Esophagus squamous epithelium (tissue), 5 donors: ENCODE measurements at regions not wholly inside any gene's neighbourhood (a gene's known extent, or its start where the extent isn't known, plus 50 kb on each side); places are given as distances from the start of the nearest gene placed in this dataset.

Source experiments
- DNase-seq: peaks from one replicate; lab custom pipeline; 2025; lab: John Stamatoyannopoulos, UW
- H3K27ac ChIP-seq, 4 donors: fragments of 200-600 bp; sonication (generic); one replicate each; pipeline ENCODE4 v1.5.1; 2016 to 2019; ENCODE audit warnings: mild to moderate bottlenecking in 1 of 4
- H3K27me3 ChIP-seq, 4 donors: fragments of 200-600 bp; sonication (generic); 1 replicate in 3 of 4; 2 replicates in 1 of 4; pipeline versions ENCODE4 v1.5.1 to v1.6.0; 2017 to 2021; ENCODE audit warnings: antibody characterized with exemption in 1 of 4
- H3K36me3 ChIP-seq, 3 donors: fragments of 200-600 bp; sonication (generic); one replicate each; pipeline ENCODE4 v1.5.1; 2016 to 2019
- H3K4me1 ChIP-seq, 3 donors: fragments of 200-600 bp; sonication (generic); one replicate each; pipeline ENCODE4 v1.5.1; 2017 to 2019
- H3K4me3 ChIP-seq, 4 donors: fragments of 200-600 bp; sonication (generic); 1 replicate in 3 of 4; 2 replicates in 1 of 4; pipeline ENCODE4 v1.5.1; 2016 to 2019; ENCODE audit warnings: mild to moderate bottlenecking in 2 of 4, moderate library complexity in 1 of 4
- H3K9me3 ChIP-seq, 3 donors: fragments of 200-600 bp; sonication (generic); one replicate each; pipeline ENCODE4 v1.5.1; 2016 to 2019
- POLR2A ChIP-seq, 4 donors: fragments of 450-650 bp; IDR thresholded peaks; one replicate each; pipeline ENCODE4 v1.6.1; 2017; ENCODE audit warnings: antibody characterized with exemption in 4 of 4, mild to moderate bottlenecking in 4 of 4, moderate library complexity in 3 of 4
- WGBS, 2 donors: methylation state at CpG; one replicate each; pipeline ENCODE4 v1.1.5; 2018; 5-methylcytosine and 5-hydroxymethylcytosine counted together
- intact Hi-C: fragments of 100-400 bp; cut with DNase I; formaldehyde crosslinking; loops from one replicate; pipeline ENCODE4 v1.15.0; 2022
- TF ChIP-seq, protein P1 (sequence below), 6 experiments: fragments of 450-650 bp in 4 of 6; fragments of 200-600 bp in 2 of 6; sonication (generic) in 2 of 6; IDR thresholded peaks; one replicate each; pipeline ENCODE4 v1.5.1; 2016 to 2019; ENCODE audit warnings: antibody characterized with exemption in 6 of 6, mild to moderate bottlenecking in 4 of 6, moderate library complexity in 4 of 6
- donor health status: DM: yes; HTN: yes; CAD: no.

GRCh38 chr1:60345049-60345448 is 271.5 kb upstream of the C1orf87 start:
- WGBS, 2 donors: 57% methylated on average over 4 of the region's 4 CpGs
- no peak overlapping the region for H3K27ac ChIP-seq
- no peaks in the 10 kb centered on the region for H3K9me3 ChIP-seq
- intact Hi-C loops: no loop called here
- TF ChIP-seq, protein P1, sequence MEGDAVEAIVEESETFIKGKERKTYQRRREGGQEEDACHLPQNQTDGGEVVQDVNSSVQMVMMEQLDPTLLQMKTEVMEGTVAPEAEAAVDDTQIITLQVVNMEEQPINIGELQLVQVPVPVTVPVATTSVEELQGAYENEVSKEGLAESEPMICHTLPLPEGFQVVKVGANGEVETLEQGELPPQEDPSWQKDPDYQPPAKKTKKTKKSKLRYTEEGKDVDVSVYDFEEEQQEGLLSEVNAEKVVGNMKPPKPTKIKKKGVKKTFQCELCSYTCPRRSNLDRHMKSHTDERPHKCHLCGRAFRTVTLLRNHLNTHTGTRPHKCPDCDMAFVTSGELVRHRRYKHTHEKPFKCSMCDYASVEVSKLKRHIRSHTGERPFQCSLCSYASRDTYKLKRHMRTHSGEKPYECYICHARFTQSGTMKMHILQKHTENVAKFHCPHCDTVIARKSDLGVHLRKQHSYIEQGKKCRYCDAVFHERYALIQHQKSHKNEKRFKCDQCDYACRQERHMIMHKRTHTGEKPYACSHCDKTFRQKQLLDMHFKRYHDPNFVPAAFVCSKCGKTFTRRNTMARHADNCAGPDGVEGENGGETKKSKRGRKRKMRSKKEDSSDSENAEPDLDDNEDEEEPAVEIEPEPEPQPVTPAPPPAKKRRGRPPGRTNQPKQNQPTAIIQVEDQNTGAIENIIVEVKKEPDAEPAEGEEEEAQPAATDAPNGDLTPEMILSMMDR (IDR thresholded peaks at IDR 0.05): no peak
- TF ChIP-seq POLR2A (IDR thresholded peaks at IDR 0.05): no peak
- no peaks in the 10 kb centered on the region for H3K4me1 ChIP-seq
- peaks cover 0 to 25% (median 0%) of the 10 kb centered on the region in 4 donors for H3K27me3 ChIP-seq
- no peak for DNase-seq
- H3K4me3 ChIP-seq: no peak overlapping the region
- H3K36me3 ChIP-seq: no peaks in the 10 kb centered on the region

- Histone ChIP-seq H3K27me3 (peaks cover 0 to 38% (median 0%) of the 10 kb centered on the region in 4 donors), H3K36me3 (no peaks in the 10 kb centered on the region), H3K27ac (no peak overlapping the region), H3K4me3 (no peak overlapping the region), H3K9me3 (no peaks in the 10 kb centered on the region), H3K4me1 (no peaks in the 10 kb centered on the region)
- TF ChIP-seq, protein P1 (IDR thresholded peaks at IDR 0.05): no peak
- no peak for TF ChIP-seq POLR2A (IDR thresholded peaks at IDR 0.05)
- DNase-seq: no peak
- 85 to 86% methylated on average over 2 of the region's 2 CpGs for WGBS, 2 donors
- intact Hi-C loops: no loop called here
These were observed 270.2 kb upstream of the C1orf87 start for GRCh38 chr1:60343736-60344135.

DNA sequence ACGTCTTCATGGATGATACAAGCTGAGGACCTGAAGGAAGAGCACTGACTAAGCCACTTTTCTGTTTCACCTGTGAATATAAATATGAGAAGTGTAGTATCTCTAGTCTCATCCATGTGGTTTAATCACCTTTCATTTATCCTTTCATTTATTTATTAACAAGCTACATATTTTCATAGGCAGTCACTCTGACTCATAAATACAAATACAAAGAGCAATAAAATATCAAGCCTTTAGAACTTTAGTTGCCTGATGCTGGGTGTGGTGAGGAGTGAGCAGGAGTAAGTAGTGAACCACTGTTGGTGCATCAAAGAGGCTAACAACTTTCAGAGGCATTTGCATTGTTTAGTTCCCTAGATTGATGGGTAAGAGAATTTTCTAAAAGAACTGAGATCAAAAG is 269.0 kb upstream of the C1orf87 start:
- no peak overlapping the region for H3K27ac ChIP-seq
- no peak overlapping the region for H3K4me3 ChIP-seq
- H3K9me3 ChIP-seq: no peaks in the 10 kb centered on the region
- DNase-seq: no peak
- H3K27me3 ChIP-seq: peaks cover 0 to 47% (median 0%) of the 10 kb centered on the region in 4 donors
- no peak for TF ChIP-seq POLR2A (IDR thresholded peaks at IDR 0.05)
- TF ChIP-seq, protein P1 (IDR thresholded peaks at IDR 0.05): no peak
- 50 to 67% methylated on average over 1 of the region's 1 CpG for WGBS, 2 donors
- no peaks in the 10 kb centered on the region for H3K36me3 ChIP-seq
- H3K4me1 ChIP-seq: no peaks in the 10 kb centered on the region
- intact Hi-C loops: no loop called here

DNA sequence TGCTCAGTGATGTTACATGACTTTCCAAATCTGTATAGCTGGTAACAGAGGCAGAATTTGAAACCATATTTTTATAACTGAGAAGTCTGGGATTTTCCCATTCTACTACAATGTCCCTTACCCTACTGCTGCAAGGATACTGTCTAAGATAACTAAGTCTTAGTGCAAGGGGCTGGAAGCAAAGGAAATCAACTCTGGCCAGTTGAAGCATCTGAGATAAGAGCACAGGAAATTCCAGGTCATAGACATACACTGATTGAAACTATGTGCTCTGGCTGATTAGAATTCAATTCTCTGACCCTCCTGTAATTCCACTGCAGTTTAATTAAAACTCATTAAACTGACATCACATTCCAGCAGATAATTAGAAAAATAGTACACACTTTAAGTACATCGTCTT is 267.7 kb upstream of the C1orf87 start:
- no peak for DNase-seq
- no peaks in the 10 kb centered on the region for H3K4me1 ChIP-seq
- intact Hi-C loops: no loop called here
- TF ChIP-seq POLR2A (IDR thresholded peaks at IDR 0.05): no peak
- TF ChIP-seq, protein P1 (IDR thresholded peaks at IDR 0.05): no peak
- H3K4me3 ChIP-seq: no peak overlapping the region
- 81 to 83% methylated on average over 1 of the region's 1 CpG for WGBS, 2 donors
- H3K36me3 ChIP-seq: no peaks in the 10 kb centered on the region
- H3K27me3 ChIP-seq: peaks cover 0 to 57% (median 0%) of the 10 kb centered on the region in 4 donors
- no peaks in the 10 kb centered on the region for H3K9me3 ChIP-seq
- no peak overlapping the region for H3K27ac ChIP-seq

DNA sequence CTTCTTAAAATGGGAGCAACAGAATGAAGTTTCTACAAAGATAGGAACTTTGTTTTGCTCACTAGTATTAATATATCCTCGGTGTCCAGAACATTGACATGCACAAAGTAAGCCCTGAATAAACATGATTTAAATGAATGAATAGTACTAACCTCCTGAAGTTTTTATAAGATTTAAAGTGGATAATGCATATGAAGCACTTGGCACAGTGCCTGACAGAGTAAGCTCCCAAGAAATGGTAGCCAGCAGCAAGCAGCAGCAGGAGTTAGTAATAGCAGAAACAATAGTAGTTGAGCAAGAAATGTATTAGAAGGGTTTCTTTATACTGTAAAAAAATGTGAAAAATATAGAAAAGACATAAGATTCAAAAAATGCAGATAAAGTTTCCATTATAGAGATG is 258.1 kb upstream of the C1orf87 start:
- no peak for TF ChIP-seq POLR2A (IDR thresholded peaks at IDR 0.05)
- TF ChIP-seq, protein P1 (IDR thresholded peaks at IDR 0.05): no peak
- peaks cover 0 to 77% (median 0%) of the 10 kb centered on the region in 4 donors for H3K27me3 ChIP-seq
- WGBS, 2 donors: 18 to 27% methylated on average over 1 of the region's 1 CpG
- no peak overlapping the region for H3K27ac ChIP-seq
- intact Hi-C loops: no loop called here
- H3K9me3 ChIP-seq: peaks cover 0 to 7% (median 0%) of the 10 kb centered on the region in 3 donors
- no peak for DNase-seq
- no peaks in the 10 kb centered on the region for H3K36me3 ChIP-seq
- H3K4me1 ChIP-seq: peaks cover 0 to 9% (median 0%) of the 10 kb centered on the region in 3 donors
- no peak overlapping the region for H3K4me3 ChIP-seq
